ENCODE measurements at regions not wholly inside any gene's neighbourhood (a gene's known extent, or its start where the extent isn't known, plus 50 kb on each side); places are given as distances from the start of the nearest gene placed in this dataset.

- intact Hi-C loops (cut with micrococcal nuclease; ENCODE audit: unreplicated experiment), result no loop called here
Observed at GRCh38 chr11:45336136-45336535, 50.0 kb upstream of the SYT13 start.

More at GRCh38 chr11:45336136-45336535, 50.0 kb upstream of the SYT13 start:
- Histone ChIP-seq H3K27me3 (ENCODE audit: control insufficient read depth in 1 of 2, insufficient read depth in 2 of 2, low read length in 2 of 2) (peaks cover 2 to 7% of the 10 kb centered on the region in 2 experiments; a peak in 3 of 5 replicates), H2AFZ (ENCODE audit: low read length) (no peak overlapping the region), H3K36me3 (replicated peaks in 1 of 2; ENCODE audit: control insufficient read depth in 1 of 2, insufficient read depth in 2 of 2, low read length in 2 of 2) (peaks cover 0 to 1% of the 10 kb centered on the region in 2 experiments; a peak in 1 of 5 replicates), H3K79me2 (ENCODE audit: insufficient read depth, low read length) (no peaks in the 10 kb centered on the region), H3K9me3 (ENCODE audit: low read length) (no peaks in the 10 kb centered on the region), H3K4me2 (ENCODE audit: low read depth, low read length) (no peak overlapping the region), H4K20me1 (ENCODE audit: insufficient read depth, low read length) (no peaks in the 10 kb centered on the region), H3K27ac (ENCODE audit: extremely low read length, insufficient read depth, low read length) (no peak overlapping the region), H3K4me3 (replicated peaks in 1 of 3; ENCODE audit: insufficient read depth in 1 of 3, low read depth in 2 of 3, low read length in 3 of 3) (no peak overlapping the region), H3K9ac (ENCODE audit: insufficient read depth, low read depth, low read length) (no peak overlapping the region), H3K4me1 (ENCODE audit: insufficient read depth, low read length) (no peaks in the 10 kb centered on the region)
- no TSS peak for BruUV-seq (replicated peaks)
- TF ChIP-seq SIX4 (CRISPR knock-in tag; IDR thresholded peaks at IDR 0.05), result no peak
- CTCF ChIA-PET (ENCODE audit: low intra/inter-chr PET ratio, low total read pairs), result no interaction called here
- ATAC-seq (no peak), DNase-seq (ENCODE audit: low spot score) (no peak), FAIRE-seq (no peak)
- in situ Hi-C loops (cut with HindIII; ENCODE audit: extremely low pct_ligation_motif_present, low pct_unique_long_range_greater_than_20kb), result loop anchor here (10.0 kb wide), 2 partner anchors 401 to 439 kb away; no protein-coding TSS in a partner anchor
- POLR2A ChIA-PET, result no interaction called here
- WGBS (ENCODE audit: low lambda C conversion rate), result 52% methylated on average over 4 of the region's 4 CpGs

Small RNA genes lying in the stretch of these regions (small RNA-seq; reads per million reads assigned to genes)
- 0 reads per million in 3 experiments for gene AC103855.4 (ENCODE audit: insufficient read depth in 2 of 3, insufficient read length in 3 of 3, low read depth in 2 of 3, low replicate concordance in 1 of 3)
